AG08396 (cell line): ENCODE measurements at regions not wholly inside any gene's neighbourhood (a gene's known extent, or its start where the extent isn't known, plus 50 kb on each side); places are given as distances from the start of the nearest gene placed in this dataset.
"Not testable (repeated sequence)": the region's sequence is repeated elsewhere in the genome, so short reads cannot be mapped to it uniquely, and the experiment has no call there.

Experiments
- DNase-seq: peaks from one replicate; pipeline ENCODE4 v3.0.0; 2012; ENCODE audit warnings: low spot score, mixed read lengths

DNA sequence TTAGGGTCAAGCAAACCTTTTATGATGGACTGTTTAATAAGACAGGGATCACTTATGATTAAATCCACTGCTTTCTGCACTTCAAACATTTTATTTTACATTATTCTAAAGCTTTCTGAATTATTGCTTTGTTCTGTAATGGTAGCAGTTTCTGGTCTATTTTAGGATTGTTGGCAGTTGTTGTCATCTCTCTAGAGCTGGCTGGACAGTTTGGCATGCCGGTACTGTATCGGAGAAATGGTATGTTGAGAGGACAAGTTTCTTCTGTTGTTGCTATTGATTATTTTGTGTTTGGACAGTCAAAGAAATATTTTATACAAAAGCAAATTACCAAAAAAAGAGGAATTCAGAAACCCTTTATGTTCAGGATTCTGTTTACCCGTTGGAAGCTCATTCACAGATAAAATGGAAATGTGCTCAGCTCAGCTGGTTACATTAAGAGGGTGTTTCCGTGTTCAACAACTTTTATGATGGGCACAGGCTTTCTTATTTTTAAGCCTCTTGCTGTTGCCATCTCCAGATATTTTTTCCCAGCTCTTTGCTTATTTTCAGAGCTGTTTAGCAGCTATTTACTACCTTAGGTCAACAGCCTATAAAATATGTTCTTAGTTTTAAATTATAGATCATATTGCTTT is 214.6 kb upstream of the IGFBP7 start:
- DNase-seq = no peak

DNA sequence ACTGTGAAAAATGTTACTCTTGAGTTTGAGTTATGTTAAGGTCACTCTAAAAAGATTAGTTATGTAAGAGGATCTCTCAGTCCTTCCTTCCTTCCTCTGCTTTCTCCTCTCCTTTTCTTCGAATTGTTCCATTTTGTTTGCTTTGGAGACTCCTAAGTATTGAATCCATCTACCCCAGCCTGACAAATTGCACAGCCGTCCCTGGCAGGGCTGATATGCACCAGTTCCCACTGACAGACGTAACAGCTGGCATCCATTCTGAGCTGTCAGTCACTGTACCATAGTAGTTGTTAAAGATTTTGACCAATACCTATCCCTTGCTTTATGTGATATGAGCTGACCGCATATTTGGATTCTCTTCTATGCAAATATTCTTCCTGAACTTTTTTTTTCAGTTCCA is 210.7 kb upstream of the IGFBP7 start:
- DNase-seq = no peak

DNA sequence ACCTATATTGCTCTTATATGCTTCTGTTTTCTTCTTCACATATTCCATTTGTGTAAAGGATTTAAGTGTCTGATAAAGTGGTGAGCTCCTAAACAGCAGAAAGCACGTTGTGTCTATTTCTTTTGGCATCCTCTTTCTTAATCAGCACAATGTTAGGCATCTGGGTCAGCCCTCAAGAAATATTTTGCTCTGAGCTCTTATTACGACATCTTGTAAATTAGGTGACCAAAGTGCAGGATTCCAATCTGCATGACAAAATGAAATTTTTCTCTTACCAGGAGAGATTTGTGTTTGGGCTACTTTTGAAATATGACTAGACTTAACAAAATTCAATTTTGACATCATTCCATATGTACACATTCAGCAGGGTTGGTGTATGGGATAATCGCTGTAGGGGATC is 210.0 kb upstream of the IGFBP7 start:
- DNase-seq = no peak

DNA sequence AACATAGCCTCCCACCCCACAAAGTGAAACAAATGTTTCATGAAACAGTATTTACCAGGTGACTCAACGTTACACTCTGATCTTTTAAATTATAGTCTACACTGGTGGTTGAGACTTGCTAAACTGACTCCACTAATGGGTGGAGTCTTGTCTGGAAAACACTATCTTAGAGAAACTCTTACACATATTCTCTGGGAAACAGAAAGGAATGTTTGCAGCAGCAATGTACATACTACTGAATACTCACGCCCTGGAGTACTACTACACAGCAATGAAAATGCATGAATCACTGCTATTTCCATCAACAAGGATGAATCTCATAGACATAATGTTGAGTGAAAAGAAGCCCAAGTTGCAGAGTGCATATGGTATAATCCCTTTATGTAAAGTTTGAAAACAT is 208.5 kb upstream of the IGFBP7 start:
- DNase-seq = no peak

DNA sequence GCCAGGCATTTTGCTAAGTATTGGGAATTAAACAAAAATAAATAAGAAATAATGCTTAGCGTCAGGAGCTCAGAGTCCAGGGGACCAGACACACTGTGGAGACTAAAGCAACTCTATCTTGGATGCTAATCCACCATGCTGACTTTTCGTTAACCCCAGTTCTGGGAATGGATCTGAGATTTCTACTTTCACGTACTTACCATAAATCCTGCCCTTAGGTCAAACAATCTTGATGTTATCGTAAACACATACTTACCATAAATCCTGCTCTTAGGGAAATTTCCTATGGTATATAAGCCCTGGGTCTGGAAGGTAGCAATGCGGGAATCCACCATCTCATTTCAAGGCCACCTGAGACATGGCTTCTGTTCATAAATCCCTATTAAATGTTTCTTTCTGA is 204.5 kb upstream of the IGFBP7 start:
- DNase-seq = no peak

DNA sequence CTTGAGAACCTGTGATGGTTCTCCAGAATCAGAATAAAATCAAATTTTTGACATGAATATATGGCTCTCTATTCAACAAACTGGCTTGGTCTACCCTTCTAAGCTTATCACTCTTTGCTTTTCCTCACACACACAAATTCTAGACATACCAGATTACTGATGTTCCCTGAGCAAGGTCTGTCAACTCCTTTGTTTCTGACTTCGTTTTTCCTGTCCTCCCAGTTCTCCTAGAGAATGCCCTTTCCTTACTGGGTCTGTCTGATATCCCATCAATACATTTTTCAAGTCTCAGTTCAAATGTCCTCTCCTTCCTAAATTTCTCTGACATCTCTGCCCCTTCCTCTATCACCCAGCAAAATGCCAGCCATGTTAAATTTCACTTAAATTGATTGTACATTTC is 202.1 kb upstream of the IGFBP7 start:
- DNase-seq = no peak

DNA sequence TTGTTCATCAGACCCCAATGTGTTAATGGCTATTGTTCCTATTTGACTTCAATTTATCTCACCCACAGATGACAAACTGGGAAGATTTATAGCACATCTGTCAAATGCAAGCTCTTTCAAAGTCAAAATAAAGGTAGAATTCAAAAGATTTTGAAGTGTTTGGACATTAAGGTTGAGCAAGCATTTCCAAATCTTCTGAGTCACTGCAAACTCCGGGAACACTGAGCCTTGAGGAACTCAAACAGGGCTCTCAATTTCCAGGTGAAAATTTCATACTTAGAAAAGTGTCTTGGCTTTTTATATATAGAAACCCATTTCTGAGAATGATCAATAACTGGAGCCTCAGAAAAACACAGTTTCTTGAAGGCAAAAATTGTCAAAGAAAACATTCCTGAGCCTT is 199.5 kb upstream of the IGFBP7 start:
- DNase-seq = no peak

DNA sequence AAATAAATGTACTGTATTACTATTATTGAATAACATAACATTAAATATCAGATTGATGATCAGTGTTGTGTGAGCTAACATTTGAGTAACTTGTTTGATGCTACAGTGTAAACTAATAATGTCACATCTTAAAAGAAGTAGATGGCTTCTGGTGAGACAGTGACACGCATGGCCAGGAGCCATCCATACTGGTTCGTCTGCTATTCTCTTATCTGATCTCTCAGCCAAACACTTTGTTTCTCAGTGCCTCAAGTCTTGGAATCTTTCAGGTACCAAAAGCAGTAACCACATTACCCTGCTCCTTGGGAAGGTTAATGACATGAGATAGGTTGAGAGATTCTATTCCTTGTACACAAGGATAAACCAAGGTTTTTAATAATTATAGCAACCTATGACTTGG is 198.1 kb upstream of the IGFBP7 start:
- DNase-seq = no peak

DNA sequence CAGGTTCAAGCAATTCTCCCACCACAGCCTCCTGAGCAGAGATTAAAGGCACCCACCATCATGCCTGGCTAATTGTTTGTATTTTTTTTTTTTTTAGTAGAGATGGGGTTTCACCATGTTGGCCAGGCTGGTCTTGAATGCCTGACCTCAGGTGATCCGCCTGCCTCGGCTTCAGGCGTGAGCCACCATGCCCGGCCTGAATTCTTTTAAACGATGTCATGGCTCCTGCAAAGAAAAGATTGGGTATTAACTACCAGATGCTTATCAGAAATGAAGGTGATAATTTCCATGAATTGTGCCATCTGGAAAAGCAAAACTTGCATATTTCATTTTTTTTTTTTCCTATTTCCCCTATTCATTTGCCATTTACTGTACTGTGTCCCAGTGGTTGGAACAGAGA is 195.7 kb upstream of the IGFBP7 start:
- no peak for DNase-seq

DNA sequence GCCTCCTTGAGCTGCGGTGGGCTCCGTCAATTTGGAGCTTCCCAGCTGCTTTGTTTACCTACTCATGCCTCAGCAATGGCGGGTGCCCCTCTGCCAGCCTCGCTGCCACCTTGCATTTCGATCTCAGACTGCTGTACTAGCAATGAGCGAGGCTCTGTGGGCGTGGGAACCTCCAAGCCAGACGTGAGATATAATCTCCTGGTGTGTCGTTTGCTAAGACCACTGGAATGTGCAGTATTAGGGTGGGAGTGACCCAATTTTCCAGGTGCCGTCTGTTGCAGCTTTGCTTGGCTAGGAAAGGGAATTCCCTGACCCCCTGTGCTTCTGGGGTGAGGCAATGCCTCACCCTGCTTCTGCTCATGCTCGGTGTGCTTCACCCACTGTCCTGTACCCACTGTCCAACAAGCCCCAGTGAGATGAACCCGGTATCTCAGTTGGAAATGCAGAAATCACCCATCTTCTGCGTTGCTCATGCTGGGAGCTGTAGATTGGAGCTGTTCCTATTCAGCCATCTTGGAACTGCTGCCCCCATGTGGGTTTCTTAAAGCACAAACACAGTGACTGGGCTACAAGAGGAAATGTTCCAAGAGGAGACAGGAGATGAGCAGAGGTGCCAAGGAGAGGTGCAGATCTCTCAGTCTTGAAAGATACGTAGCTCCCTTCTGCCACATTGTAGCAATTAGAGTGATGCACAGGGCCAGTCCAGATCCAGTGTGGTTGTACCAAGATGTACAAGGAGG is 193.0 kb upstream of the IGFBP7 start:
- no peak for DNase-seq

DNA sequence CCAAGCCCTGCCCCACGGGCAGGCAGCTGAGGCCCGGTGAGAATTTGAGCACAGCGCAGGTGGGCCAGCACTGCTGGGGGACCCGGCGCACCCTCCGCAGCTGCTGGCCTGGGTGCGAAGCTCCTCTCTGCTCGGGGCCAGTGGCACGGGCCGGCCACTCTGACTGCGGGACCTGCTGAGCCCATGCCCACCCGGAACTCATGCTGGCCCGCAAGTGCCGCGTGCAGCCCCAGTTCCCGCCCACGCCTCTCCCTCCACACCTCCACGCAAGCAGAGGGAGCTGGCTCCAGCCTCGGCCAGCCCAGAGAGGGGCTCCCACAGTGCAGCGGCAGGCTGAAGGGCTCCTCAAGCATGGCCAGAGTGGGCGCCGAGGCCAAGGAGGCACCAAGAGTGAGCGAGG is 190.1 kb upstream of the IGFBP7 start:
- not testable (repeated sequence) for DNase-seq

DNA sequence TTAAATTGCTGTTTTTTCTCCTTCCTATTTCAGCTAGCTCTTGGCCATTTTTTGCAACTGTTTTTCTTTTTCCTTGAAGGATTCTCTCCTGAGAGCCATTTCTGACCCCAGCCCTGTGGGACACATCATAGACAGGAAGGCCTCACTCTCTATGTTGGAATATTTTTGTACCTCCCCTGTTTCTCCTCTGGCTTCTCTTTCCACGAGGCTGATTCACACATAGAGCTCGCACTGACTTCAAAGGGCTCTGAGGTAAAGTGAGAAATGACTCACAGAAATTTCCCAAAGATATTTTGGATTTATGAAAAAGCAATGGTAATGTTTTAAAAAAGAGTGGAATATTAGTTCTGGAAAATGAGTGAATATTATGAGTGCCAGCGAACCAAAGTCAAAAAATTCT is 181.7 kb upstream of the IGFBP7 start:
- DNase-seq = no peak

DNA sequence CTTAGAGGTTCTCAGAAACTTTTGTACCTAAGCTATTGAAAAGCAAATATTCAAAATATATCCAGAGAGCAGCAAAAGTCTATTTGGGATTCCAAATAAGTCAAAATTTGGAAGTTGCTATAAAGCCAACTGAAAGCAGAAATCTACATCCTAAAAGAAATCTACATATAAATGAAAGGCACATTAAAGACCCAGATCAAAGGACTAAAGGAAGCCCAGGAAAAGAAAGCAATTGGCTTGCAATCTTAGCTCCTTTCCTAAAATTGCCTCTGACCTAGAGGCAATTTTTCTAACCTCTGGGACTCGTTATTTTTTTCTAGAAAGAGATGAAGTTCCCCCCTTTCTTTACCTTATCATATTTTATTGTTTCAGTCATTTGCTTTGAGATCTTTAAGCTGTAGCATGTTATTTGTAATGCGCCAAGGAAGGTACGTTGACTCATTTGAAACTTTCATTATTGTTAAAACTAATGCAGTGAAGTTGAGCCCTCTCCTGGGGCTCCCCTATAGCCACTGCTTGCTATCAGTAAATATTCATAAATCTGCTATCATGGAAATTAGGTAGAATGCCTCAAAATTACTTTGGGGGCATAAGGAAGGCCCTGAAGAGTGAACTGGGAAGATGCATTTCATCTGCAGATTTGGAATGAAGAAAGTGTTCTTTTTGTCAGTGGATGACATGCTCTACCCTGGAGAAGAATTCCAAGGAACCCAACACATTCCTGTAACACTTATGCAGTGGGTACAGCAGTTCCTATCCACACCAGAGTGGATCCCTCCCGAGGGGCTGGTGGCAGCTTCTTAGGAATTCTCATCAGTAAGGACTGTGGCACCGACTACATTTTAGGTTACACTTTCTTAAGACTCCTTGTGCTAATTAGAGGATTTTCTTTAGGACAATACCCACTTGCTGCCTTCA is 177.8 kb upstream of the IGFBP7 start:
- DNase-seq = no peak

DNA sequence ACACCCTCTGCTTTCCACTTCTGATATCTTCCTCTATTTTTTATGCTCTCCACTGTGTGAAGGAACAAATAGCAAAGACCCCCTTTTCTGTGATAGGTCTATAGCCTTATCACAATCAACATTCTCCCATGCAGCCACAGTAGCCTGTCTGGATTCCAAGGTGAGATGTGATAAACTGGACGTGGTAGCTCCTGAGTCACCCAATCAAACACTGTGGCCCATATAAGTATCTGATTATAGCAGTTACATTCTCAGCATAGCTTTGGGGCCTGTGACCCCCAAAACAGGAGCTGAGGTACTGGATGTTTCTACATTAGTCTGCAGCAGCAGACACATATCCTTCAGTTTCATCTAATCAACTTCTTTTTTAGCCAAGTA is 172.7 kb upstream of the IGFBP7 start:
- DNase-seq = no peak

DNA sequence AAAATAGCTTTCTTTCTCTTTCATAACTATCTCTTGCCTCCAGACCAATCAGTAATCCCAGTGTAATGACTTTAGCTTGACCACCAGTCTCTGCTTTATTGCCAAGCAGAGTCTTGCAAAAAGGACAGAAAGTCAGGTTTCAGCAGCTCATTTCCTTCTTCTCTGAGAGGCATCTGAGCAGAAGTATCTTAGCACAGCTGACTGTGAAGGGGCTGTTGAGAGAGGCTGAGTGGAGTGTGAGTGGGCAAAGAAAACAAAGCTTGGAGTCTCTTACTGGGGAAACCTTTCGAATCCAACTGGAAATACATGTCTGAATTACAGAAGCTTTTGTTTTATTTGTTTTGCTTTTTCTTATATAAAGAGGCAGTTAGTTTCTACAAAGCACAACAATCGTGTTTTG is 170.3 kb upstream of the IGFBP7 start:
- no peak for DNase-seq

DNA sequence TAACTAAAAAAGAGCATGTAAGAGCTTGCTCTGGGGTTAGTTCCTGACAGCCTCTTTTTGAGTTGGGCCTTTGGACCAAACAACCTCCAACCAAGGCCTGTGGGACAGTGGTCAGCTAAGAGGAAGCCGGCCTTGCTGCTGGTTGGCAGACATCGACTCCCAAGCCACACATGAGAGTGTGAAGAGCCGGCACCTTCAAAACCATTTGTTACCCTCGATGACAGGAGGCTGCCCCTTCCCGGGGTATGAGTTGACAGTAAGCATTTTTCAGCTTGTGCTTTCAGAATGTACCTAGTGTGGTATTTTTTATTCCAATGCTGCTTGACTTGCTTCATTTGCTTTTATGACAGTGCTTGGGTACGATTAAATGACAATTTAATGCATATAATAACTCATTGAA is 168.6 kb upstream of the IGFBP7 start:
- DNase-seq = no peak

DNA sequence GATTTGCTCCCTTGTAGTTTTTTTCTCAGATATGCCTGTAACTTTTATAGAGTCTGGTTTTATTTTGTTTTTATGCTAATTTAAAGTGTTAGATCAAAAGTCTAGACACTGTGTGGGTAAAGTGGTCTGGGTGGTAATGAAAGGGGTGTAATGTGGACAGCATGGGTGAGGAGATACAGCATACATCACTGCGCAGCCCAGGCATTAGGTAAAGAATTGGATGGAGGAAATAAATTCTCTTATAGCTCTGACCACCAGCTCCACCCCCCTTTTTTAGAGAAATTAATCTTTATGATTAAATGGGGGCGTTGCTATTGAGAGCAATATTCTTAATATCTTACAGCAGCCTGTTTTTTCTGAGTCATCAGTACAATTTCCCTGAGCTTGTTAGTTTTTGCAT is 163.9 kb upstream of the IGFBP7 start:
- no peak for DNase-seq

DNA sequence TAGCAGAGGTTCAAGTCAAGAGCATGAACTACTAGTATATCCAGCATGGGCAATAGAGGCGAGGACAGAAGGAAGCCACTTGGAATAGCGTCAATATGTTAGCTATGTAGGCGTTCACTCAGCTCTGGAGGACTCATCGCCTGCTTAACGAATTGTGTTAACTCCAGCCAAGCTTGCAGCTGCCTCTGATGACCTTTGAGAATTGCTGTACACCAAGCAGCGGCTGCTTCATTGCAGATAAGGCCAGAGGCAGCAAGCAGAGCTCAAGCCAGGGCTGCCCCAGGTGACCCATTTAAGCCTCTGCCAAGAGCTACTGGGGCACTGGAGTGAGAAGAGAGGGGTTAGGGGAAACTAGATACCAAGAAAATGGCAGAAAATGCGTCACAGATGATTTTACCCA is 160.2 kb upstream of the IGFBP7 start:
- DNase-seq = no peak

DNA sequence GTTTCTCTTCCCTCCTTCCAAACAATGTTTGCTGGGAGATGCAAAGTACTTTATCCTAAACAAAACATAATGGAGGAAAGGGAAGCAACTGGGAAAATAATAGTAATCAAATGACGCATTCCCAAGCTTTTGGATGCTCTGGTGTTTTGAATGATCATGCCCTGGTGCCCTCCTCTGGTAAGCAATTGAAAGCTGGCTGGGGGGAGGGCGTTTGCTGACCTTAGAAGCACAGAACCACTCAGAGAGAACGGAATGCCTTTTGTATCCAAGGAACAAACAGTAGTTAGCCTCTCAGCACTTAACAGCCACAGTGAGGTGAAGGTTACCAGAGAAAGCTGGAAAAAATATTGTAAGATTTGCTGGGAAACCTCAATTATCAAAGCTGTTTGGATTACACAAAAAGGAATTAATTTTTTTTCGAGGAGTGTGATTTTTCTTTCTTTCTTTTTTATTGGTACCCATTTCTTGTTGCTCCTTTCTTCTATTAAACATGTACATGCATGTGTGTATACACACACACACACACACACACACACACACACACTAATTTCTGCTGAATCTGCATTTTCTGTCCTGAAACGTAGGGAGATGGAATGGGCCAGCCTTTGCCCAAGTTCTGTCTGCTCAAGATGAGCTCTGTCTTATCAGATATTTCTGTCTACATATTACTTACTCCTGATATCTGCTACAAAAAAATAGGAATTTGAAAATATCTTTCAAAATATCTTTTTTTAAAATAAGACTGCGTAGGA is 155.8 kb upstream of the IGFBP7 start:
- no peak for DNase-seq

DNA sequence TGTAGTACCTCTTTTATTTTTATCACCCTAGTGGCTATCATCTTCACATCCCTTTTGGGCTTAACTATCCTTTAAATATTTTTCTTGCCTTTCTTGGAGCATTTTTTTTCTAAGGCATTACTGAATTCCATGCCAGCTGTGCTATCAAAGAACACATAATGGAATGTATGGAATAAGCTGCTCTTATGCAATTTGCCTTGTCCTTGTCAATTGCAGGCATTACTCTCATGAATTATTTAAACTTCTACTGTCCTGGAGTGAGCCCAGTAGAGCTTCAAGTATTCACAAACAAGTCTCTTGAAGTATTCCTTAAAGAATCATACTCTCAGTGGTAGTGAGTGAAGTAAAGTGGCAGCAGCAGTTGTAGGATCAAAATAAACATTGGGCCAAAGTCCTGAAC is 144.6 kb upstream of the IGFBP7 start:
- no peak for DNase-seq

DNA sequence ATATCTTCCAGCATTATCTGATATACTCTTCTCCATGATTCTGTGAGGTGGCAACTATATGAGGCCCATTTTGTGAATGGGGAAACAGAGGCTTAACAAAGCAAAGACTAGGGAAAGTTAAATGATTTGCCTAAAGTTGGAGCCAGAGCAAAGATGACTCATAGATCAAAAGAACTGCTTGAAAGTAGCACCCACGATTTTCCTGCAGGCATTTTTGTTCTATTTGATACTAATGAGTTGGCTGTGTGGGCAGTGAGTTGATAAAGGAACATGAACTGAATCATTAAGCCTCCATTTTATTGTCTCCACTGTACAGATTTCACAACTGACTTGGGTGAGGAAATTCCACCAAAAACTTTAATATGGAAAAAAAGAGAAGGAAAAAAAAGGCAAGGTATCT is 138.9 kb upstream of the IGFBP7 start:
- DNase-seq = no peak

DNA sequence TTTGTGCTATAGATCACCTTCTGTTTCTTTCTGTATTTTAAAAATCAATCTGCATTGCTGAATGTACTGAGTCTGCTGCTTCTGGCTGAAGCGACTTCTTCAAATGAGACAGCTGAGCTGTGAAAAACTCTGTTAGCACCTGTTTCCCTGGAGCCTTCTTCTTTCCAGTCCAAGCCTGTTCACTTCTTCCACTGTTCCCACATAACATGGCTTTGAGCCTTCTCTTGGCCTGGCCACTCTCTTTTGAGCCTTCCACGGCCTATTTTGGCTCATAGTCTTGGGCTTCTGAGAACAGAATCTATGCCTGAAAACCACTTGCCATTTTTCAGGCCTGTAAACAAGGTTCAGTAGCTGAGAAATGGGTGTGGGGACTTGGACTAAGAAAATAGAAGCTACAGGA is 132.9 kb upstream of the IGFBP7 start:
- DNase-seq = no peak
